Mucosa of descending colon (tissue), 3 donors: ENCODE measurements at regions not wholly inside any gene's neighbourhood (a gene's known extent, or its start where the extent isn't known, plus 50 kb on each side); places are given as distances from the start of the nearest gene placed in this dataset.

Source experiments
- ATAC-seq: fragments of 200-7000 bp; cut with Tn5 transposase; one replicate; pipeline ENCODE4 v1.9.1; 2020; ENCODE audit warnings: mild to moderate bottlenecking, moderate library complexity
- DNase-seq, 3 donors: peaks; one replicate each; pipeline ENCODE4 v3.0.0-alpha.2; 2020
- H3K36me3 ChIP-seq: fragments of 200-600 bp; one replicate; pipeline ENCODE4 v1.8.0; 2021; ENCODE audit warnings: low read depth, mild to moderate bottlenecking
- H3K4me1 ChIP-seq: fragments of 200-600 bp; one replicate; pipeline ENCODE4 v1.8.0; 2021; ENCODE audit warnings: low read depth, mild to moderate bottlenecking
- H3K4me3 ChIP-seq: fragments of 200-600 bp; one replicate; pipeline ENCODE4 v1.8.0; 2021; ENCODE audit warnings: mild to moderate bottlenecking
- H3K9me3 ChIP-seq: fragments of 200-600 bp; one replicate; pipeline ENCODE4 v1.8.0; 2021; ENCODE audit warnings: mild to moderate bottlenecking
- CTCF ChIP-seq: fragments of 200-600 bp; IDR thresholded peaks from one replicate; pipeline ENCODE4 v1.8.0; 2022; ENCODE audit warnings: antibody characterized with exemption, mild to moderate bottlenecking
- intact Hi-C, 2 donors: fragments of 100-400 bp; cut with DNase I in 1 of 2; cut with micrococcal nuclease in 1 of 2; formaldehyde crosslinking; loops; one replicate each; pipeline versions ENCODE4 v1.11.0 to v1.11.1; 2022; cut with DNase I, micrococcal nuclease
- donor health status: DM: no; HTN: no; CAD: no; lungs with moderate emphysema.
- donor health status: DM: no; HTN: no; CAD: no.
- donor health status: DM: no; HTN: yes; CAD: no.

GRCh38 chr14:71616013-71616412 lies 316.2 kb upstream of the RGS6 start:
- no peak for TF ChIP-seq CTCF
- no peaks in the 10 kb centered on the region for H3K9me3 ChIP-seq
- H3K4me3 ChIP-seq: no peak overlapping the region
- no peak for DNase-seq
- no peaks in the 10 kb centered on the region for H3K36me3 ChIP-seq
- no peaks in the 10 kb centered on the region for H3K4me1 ChIP-seq
- intact Hi-C loops: no loop called here
- peak; percentile 31 for ATAC-seq

- H3K4me1 ChIP-seq: no peaks in the 10 kb centered on the region
- H3K4me3 ChIP-seq: no peak overlapping the region
- ATAC-seq: no peak
- H3K36me3 ChIP-seq: no peaks in the 10 kb centered on the region
- H3K9me3 ChIP-seq: no peaks in the 10 kb centered on the region
- DNase-seq: no peak
- intact Hi-C loops: no loop called here
- no peak for TF ChIP-seq CTCF
These were observed 314.2 kb upstream of the RGS6 start for GRCh38 chr14:71618047-71618446.

GRCh38 chr14:71618716-71619115 lies 313.5 kb upstream of the RGS6 start:
- DNase-seq: no peak
- H3K36me3 ChIP-seq: no peaks in the 10 kb centered on the region
- no peaks in the 10 kb centered on the region for H3K9me3 ChIP-seq
- no peak for TF ChIP-seq CTCF
- H3K4me3 ChIP-seq: no peak overlapping the region
- intact Hi-C loops: no loop called here
- no peaks in the 10 kb centered on the region for H3K4me1 ChIP-seq
- ATAC-seq: no peak

- no peak for TF ChIP-seq CTCF
- Histone ChIP-seq H3K9me3 (no peaks in the 10 kb centered on the region), H3K4me3 (no peak overlapping the region), H3K36me3 (no peaks in the 10 kb centered on the region), H3K4me1 (no peaks in the 10 kb centered on the region)
- DNase-seq (no peak), ATAC-seq (no peak)
- intact Hi-C loops: no loop called here
These were observed 312.8 kb upstream of the RGS6 start for GRCh38 chr14:71619472-71619871.

- Histone ChIP-seq H3K4me1 (no peaks in the 10 kb centered on the region), H3K4me3 (no peak overlapping the region), H3K36me3 (no peaks in the 10 kb centered on the region), H3K9me3 (no peaks in the 10 kb centered on the region)
- TF ChIP-seq CTCF: no peak
- DNase-seq (no peak), ATAC-seq (no peak)
- intact Hi-C loops: no loop called here
These were observed 311.8 kb upstream of the RGS6 start for GRCh38 chr14:71620401-71620800.

- H3K4me3 ChIP-seq: no peak overlapping the region
- no peaks in the 10 kb centered on the region for H3K9me3 ChIP-seq
- no peaks in the 10 kb centered on the region for H3K4me1 ChIP-seq
- intact Hi-C loops: no loop called here
- DNase-seq (no peak), ATAC-seq (no peak)
- H3K36me3 ChIP-seq: no peaks in the 10 kb centered on the region
- no peak for TF ChIP-seq CTCF
These were observed 311.0 kb upstream of the RGS6 start for GRCh38 chr14:71621276-71621675.
